D721Med (cell line): ENCODE measurements at regions not wholly inside any gene's neighbourhood (a gene's known extent, or its start where the extent isn't known, plus 50 kb on each side); places are given as distances from the start of the nearest gene placed in this dataset.

ENCODE experiments used
- DNase-seq: peaks from one replicate; pipeline ENCODE4 v3.0.0; 2011; ENCODE audit warnings: low spot score; ENCODE audit not compliant: insufficient read length
- FAIRE-seq: peaks from 2 replicates; lab custom pipeline; 2011; peaks lifted over from hg19 to GRCh38; lab: Jason Lieb, UNC
- CTCF ChIP-seq: IDR thresholded peaks from 2 replicates; pipeline ENCODE4 v1.5.1; 2012; ENCODE audit warnings: mild to moderate bottlenecking, control low read depth; ENCODE audit not compliant: insufficient read depth; ENCODE audit errors: missing control alignments

GRCh38 chr4:159483782-159484741 lies 381.2 kb downstream of the RAPGEF2 start:
- FAIRE-seq = no peak
- no peak for TF ChIP-seq CTCF
- DNase-seq = no peak

GRCh38 chr4:159484864-159485263 lies 382.0 kb downstream of the RAPGEF2 start:
- TF ChIP-seq CTCF = no peak
- no peak for DNase-seq
- no peak for FAIRE-seq

GRCh38 chr4:159487284-159487747 lies 384.4 kb downstream of the RAPGEF2 start:
- DNase-seq (no peak), FAIRE-seq (peak; percentile 77)
- TF ChIP-seq CTCF = peak; percentile 73

GRCh38 chr4:159489646-159490045 lies 386.8 kb downstream of the RAPGEF2 start:
- FAIRE-seq (no peak), DNase-seq (no peak)
- TF ChIP-seq CTCF = no peak

GRCh38 chr4:159495515-159496236 lies 392.8 kb downstream of the RAPGEF2 start:
- no peak for TF ChIP-seq CTCF
- FAIRE-seq = no peak

GRCh38 chr4:159496248-159496647 lies 393.4 kb downstream of the RAPGEF2 start:
- DNase-seq (no peak), FAIRE-seq (no peak)
- no peak for TF ChIP-seq CTCF

More at GRCh38 chr4:159495515-159496236, 392.8 kb downstream of the RAPGEF2 start:
- DNase-seq = no peak
